ENCODE measurements at regions not wholly inside any gene's neighbourhood (a gene's known extent, or its start where the extent isn't known, plus 50 kb on each side); places are given as distances from the start of the nearest gene placed in this dataset.
A peak's percentile ranks its signal among the peaks of the same experiment; 100 is the strongest.

- no peak for DNase-seq
These were observed 137.0 kb downstream of the KATNIP start for GRCh38 chr16:27686926-27687325.

- no peak for DNase-seq
These were observed 137.7 kb downstream of the KATNIP start for GRCh38 chr16:27687605-27688004.

- DNase-seq: no peak
These were observed 139.8 kb downstream of the KATNIP start for GRCh38 chr16:27689711-27690110.

GRCh38 chr16:27690608-27691007 lies 140.7 kb downstream of the KATNIP start:
- DNase-seq: peak in 1 of 2 donors; percentile 11

GRCh38 chr16:27691721-27692120 lies 141.8 kb downstream of the KATNIP start:
- DNase-seq: no peak

- DNase-seq: no peak
These were observed 142.6 kb downstream of the KATNIP start for GRCh38 chr16:27692576-27692975.

GRCh38 chr16:27695161-27695560 lies 145.2 kb downstream of the KATNIP start:
- no peak for DNase-seq

- DNase-seq: no peak
These were observed 148.3 kb downstream of the KATNIP start for GRCh38 chr16:27698266-27698665.

- no peak for DNase-seq
These were observed 148.8 kb downstream of the KATNIP start for GRCh38 chr16:27698746-27699145.

GRCh38 chr16:27699540-27699939 lies 149.6 kb downstream of the KATNIP start:
- DNase-seq: no peak

- peak; percentile 18 to 43 for DNase-seq
These were observed 150.5 kb downstream of the KATNIP start for GRCh38 chr16:27700304-27700995.

- no peak for DNase-seq
These were observed 151.4 kb downstream of the KATNIP start for GRCh38 chr16:27701381-27701780.

GRCh38 chr16:27703121-27703520 lies 153.2 kb downstream of the KATNIP start:
- no peak for DNase-seq

- DNase-seq: no peak
These were observed 153.6 kb downstream of the KATNIP start for GRCh38 chr16:27703545-27703944.

GRCh38 chr16:27704252-27704651 lies 154.3 kb downstream of the KATNIP start:
- no peak for DNase-seq

GRCh38 chr16:27706156-27706865 lies 156.4 kb downstream of the KATNIP start:
- DNase-seq: no peak

GRCh38 chr16:27706866-27707685 lies 157.1 kb downstream of the KATNIP start:
- no peak for DNase-seq

- no peak for DNase-seq
These were observed 158.7 kb downstream of the KATNIP start for GRCh38 chr16:27708651-27709050.

GRCh38 chr16:27712251-27712711 lies 162.3 kb downstream of the KATNIP start:
- DNase-seq: peak; percentile 50 to 81

- no peak for DNase-seq
These were observed 167.8 kb downstream of the KATNIP start for GRCh38 chr16:27717726-27718125.

GRCh38 chr16:27718201-27719105 lies 168.5 kb downstream of the KATNIP start:
- peak; percentile 92 to 97 for DNase-seq

- no peak for DNase-seq
These were observed 169.1 kb downstream of the KATNIP start for GRCh38 chr16:27719106-27719445.
